ENCODE measurements at regions not wholly inside any gene's neighbourhood (a gene's known extent, or its start where the extent isn't known, plus 50 kb on each side); places are given as distances from the start of the nearest gene placed in this dataset.

DNA sequence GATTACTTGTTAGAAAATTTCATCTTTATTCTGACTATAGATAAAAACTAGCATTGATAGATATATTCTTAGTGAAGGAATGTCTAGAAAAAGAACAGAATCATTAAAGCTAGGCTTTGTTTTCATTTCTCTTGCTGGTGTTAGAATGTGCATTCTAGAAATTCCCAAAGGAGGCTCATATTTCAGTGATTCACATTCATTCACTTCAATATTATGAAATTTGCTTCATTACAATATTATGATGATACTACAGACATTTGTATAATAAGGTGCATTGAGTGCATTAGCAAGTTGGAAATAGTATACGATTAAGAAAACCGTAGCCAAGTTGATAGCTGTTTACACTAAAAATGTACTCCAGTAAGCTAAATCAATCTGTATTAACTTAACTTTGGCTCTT lies 70.7 kb upstream of the MYCBP2 start:
- WGBS (ENCODE audit: low lambda C conversion rate, missing lambda C conversion rate) = 88% methylated on average over 2 of the region's 2 CpGs
- Histone ChIP-seq H3K9me3 (ENCODE audit: low read depth) (no peaks in the 10 kb centered on the region), H3K36me3 (replicated peaks; ENCODE audit: insufficient read depth, low read depth) (no peaks in the 10 kb centered on the region), H4K20me1 (ENCODE audit: insufficient read depth, poor library complexity, severe bottlenecking) (no peaks in the 10 kb centered on the region), H3K9me2 (replicated peaks; ENCODE audit: insufficient read depth) (no peaks in the 10 kb centered on the region), H2AFZ (no peak overlapping the region), H3K79me2 (no peaks in the 10 kb centered on the region), H3K4me3 (no peak overlapping the region), H3K27me3 (no peaks in the 10 kb centered on the region), H3K4me1 (ENCODE audit: insufficient read depth) (no peaks in the 10 kb centered on the region), H3K27ac (no peak overlapping the region), H3K4me2 (no peak overlapping the region)
- DNase-seq (ENCODE audit: low spot score) = no peak
- TF ChIP-seq EZH2 (IDR thresholded peaks at IDR 0.05; ENCODE audit: borderline replicate concordance) = no peak
- TF ChIP-seq, protein P1, sequence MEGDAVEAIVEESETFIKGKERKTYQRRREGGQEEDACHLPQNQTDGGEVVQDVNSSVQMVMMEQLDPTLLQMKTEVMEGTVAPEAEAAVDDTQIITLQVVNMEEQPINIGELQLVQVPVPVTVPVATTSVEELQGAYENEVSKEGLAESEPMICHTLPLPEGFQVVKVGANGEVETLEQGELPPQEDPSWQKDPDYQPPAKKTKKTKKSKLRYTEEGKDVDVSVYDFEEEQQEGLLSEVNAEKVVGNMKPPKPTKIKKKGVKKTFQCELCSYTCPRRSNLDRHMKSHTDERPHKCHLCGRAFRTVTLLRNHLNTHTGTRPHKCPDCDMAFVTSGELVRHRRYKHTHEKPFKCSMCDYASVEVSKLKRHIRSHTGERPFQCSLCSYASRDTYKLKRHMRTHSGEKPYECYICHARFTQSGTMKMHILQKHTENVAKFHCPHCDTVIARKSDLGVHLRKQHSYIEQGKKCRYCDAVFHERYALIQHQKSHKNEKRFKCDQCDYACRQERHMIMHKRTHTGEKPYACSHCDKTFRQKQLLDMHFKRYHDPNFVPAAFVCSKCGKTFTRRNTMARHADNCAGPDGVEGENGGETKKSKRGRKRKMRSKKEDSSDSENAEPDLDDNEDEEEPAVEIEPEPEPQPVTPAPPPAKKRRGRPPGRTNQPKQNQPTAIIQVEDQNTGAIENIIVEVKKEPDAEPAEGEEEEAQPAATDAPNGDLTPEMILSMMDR (IDR thresholded peaks at IDR 0.05; ENCODE audit: poor library complexity) = no peak
- no peak for TF ChIP-seq EZH2phosphoT487 (IDR thresholded peaks at IDR 0.05; ENCODE audit: low read depth, severe bottlenecking, unreplicated experiment)

GRCh38 chr13:77391475-77391874 lies 64.6 kb upstream of the MYCBP2 start:
- H3K79me2 ChIP-seq = no peaks in the 10 kb centered on the region
- no peak overlapping the region for H3K27ac ChIP-seq
- H3K36me3 ChIP-seq (replicated peaks; ENCODE audit: insufficient read depth, low read depth) = no peaks in the 10 kb centered on the region
- TF ChIP-seq EZH2phosphoT487 (IDR thresholded peaks at IDR 0.05; ENCODE audit: low read depth, severe bottlenecking, unreplicated experiment) = no peak
- TF ChIP-seq EZH2 (IDR thresholded peaks at IDR 0.05; ENCODE audit: borderline replicate concordance) = no peak
- TF ChIP-seq, protein P1 (IDR thresholded peaks at IDR 0.05; ENCODE audit: poor library complexity) = no peak
- H4K20me1 ChIP-seq (ENCODE audit: insufficient read depth, poor library complexity, severe bottlenecking) = no peaks in the 10 kb centered on the region
- H3K9me3 ChIP-seq (ENCODE audit: low read depth) = no peaks in the 10 kb centered on the region
- H3K4me2 ChIP-seq = no peak overlapping the region
- no peaks in the 10 kb centered on the region for H3K27me3 ChIP-seq
- H2AFZ ChIP-seq = no peak overlapping the region
- no peaks in the 10 kb centered on the region for H3K4me1 ChIP-seq (ENCODE audit: insufficient read depth)
- no peak overlapping the region for H3K4me3 ChIP-seq
- DNase-seq (ENCODE audit: low spot score) = no peak
- no peaks in the 10 kb centered on the region for H3K9me2 ChIP-seq (replicated peaks; ENCODE audit: insufficient read depth)

DNA sequence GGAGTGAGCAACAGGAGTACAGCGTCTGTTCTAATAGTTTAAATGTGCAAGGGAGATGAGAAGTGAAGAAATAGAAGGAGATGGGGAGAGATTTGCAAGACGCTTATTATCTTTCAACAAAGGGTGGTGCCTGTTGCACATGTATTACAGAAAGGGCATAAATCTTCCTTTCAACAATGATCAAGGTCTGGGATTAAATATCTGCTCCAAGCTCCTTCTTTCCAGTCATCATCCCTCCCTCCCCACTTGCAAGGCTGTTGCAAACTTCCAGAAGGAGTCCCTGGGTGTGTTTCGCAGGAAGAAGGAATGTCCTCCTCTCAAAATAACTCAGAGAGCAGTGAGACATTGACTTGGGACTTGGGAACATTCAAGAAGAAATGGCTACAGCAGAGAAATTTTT lies 63.5 kb upstream of the MYCBP2 start:
- Histone ChIP-seq H3K27me3 (no peaks in the 10 kb centered on the region), H3K79me2 (no peaks in the 10 kb centered on the region), H3K9me2 (replicated peaks; ENCODE audit: insufficient read depth) (no peaks in the 10 kb centered on the region), H3K4me2 (no peak overlapping the region), H4K20me1 (ENCODE audit: insufficient read depth, poor library complexity, severe bottlenecking) (no peaks in the 10 kb centered on the region), H3K36me3 (replicated peaks; ENCODE audit: insufficient read depth, low read depth) (no peaks in the 10 kb centered on the region), H2AFZ (no peak overlapping the region), H3K4me3 (no peak overlapping the region), H3K9me3 (ENCODE audit: low read depth) (no peaks in the 10 kb centered on the region), H3K4me1 (ENCODE audit: insufficient read depth) (no peaks in the 10 kb centered on the region), H3K27ac (no peak overlapping the region)
- TF ChIP-seq EZH2phosphoT487 (IDR thresholded peaks at IDR 0.05; ENCODE audit: low read depth, severe bottlenecking, unreplicated experiment) = no peak
- no peak for TF ChIP-seq EZH2 (IDR thresholded peaks at IDR 0.05; ENCODE audit: borderline replicate concordance)
- TF ChIP-seq, protein P1 (IDR thresholded peaks at IDR 0.05; ENCODE audit: poor library complexity) = no peak
- 76% methylated on average over 3 of the region's 3 CpGs for WGBS (ENCODE audit: low lambda C conversion rate, missing lambda C conversion rate)
- DNase-seq (ENCODE audit: low spot score) = no peak

DNA sequence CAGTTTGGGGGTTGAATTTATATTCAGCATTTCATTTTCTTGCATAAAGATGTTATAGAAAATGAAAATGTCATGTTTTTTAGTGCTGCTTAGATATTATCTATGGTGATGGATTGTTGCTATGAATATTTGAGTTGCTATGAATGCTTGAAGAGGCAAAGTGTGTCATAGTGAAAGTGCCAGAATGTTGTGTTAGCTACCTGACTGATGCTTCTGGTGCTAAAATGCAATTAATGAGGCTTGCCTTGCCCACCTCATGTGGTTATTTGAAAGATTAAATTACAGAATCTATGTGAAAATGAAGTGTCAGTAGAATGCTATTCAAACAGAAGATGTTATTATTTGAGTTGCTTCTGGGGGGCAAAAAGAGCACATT lies 62.7 kb upstream of the MYCBP2 start:
- H3K27me3 ChIP-seq = no peaks in the 10 kb centered on the region
- no peak overlapping the region for H3K27ac ChIP-seq
- TF ChIP-seq EZH2 (IDR thresholded peaks at IDR 0.05; ENCODE audit: borderline replicate concordance) = no peak
- no peak for TF ChIP-seq EZH2phosphoT487 (IDR thresholded peaks at IDR 0.05; ENCODE audit: low read depth, severe bottlenecking, unreplicated experiment)
- no peak overlapping the region for H3K4me2 ChIP-seq
- no peaks in the 10 kb centered on the region for H3K4me1 ChIP-seq (ENCODE audit: insufficient read depth)
- H3K36me3 ChIP-seq (replicated peaks; ENCODE audit: insufficient read depth, low read depth) = no peaks in the 10 kb centered on the region
- H3K9me3 ChIP-seq (ENCODE audit: low read depth) = no peaks in the 10 kb centered on the region
- no peaks in the 10 kb centered on the region for H3K9me2 ChIP-seq (replicated peaks; ENCODE audit: insufficient read depth)
- no peaks in the 10 kb centered on the region for H3K79me2 ChIP-seq
- DNase-seq (ENCODE audit: low spot score) = no peak
- no peak overlapping the region for H3K4me3 ChIP-seq
- no peak overlapping the region for H2AFZ ChIP-seq
- no peaks in the 10 kb centered on the region for H4K20me1 ChIP-seq (ENCODE audit: insufficient read depth, poor library complexity, severe bottlenecking)

Data from hepatocyte (in vitro differentiated cells).